KOPT-K1 (cell line): ENCODE measurements at regions not wholly inside any gene's neighbourhood (a gene's known extent, or its start where the extent isn't known, plus 50 kb on each side); places are given as distances from the start of the nearest gene placed in this dataset.

Source experiments
- H3K27ac ChIP-seq: fragments of 200-600 bp; sonication (generic); 2 replicates; pipeline ENCODE4 v1.5.1; 2016; ENCODE audit warnings: antibody characterized with exemption, mild to moderate bottlenecking, low read depth, low read length; ENCODE audit not compliant: poor library complexity, severe bottlenecking
- H3K36me3 ChIP-seq: fragments of 200-600 bp; sonication (generic); 2 replicates; pipeline ENCODE4 v1.5.1; 2017; ENCODE audit warnings: antibody characterized with exemption, mild to moderate bottlenecking, low read length, moderate library complexity; ENCODE audit not compliant: insufficient read depth
- H3K9me3 ChIP-seq: fragments of 200-600 bp; sonication (generic); 2 replicates; pipeline ENCODE4 v1.5.1; 2017; ENCODE audit warnings: antibody characterized with exemption, low read length, mild to moderate bottlenecking; ENCODE audit not compliant: insufficient read depth, poor library complexity, severe bottlenecking

GRCh38 chr14:97366400-97366799 is 569.2 kb downstream of the VRK1 start:
- no peaks in the 10 kb centered on the region for H3K9me3 ChIP-seq
- H3K36me3 ChIP-seq: no peaks in the 10 kb centered on the region
- no peak overlapping the region for H3K27ac ChIP-seq

GRCh38 chr14:97367278-97367677 is 570.1 kb downstream of the VRK1 start:
- Histone ChIP-seq H3K27ac (no peak overlapping the region), H3K36me3 (no peaks in the 10 kb centered on the region), H3K9me3 (no peaks in the 10 kb centered on the region)

GRCh38 chr14:97368049-97368448 is 570.9 kb downstream of the VRK1 start:
- no peaks in the 10 kb centered on the region for H3K9me3 ChIP-seq
- no peaks in the 10 kb centered on the region for H3K36me3 ChIP-seq
- no peak overlapping the region for H3K27ac ChIP-seq

- H3K9me3 ChIP-seq: no peaks in the 10 kb centered on the region
- H3K36me3 ChIP-seq: no peaks in the 10 kb centered on the region
- H3K27ac ChIP-seq: no peak overlapping the region
Observed at GRCh38 chr14:97368900-97369564, 571.9 kb downstream of the VRK1 start.

- no peaks in the 10 kb centered on the region for H3K36me3 ChIP-seq
- no peaks in the 10 kb centered on the region for H3K9me3 ChIP-seq
- no peak overlapping the region for H3K27ac ChIP-seq
Observed at GRCh38 chr14:97369901-97370300, 572.7 kb downstream of the VRK1 start.

GRCh38 chr14:97376310-97376709 is 579.1 kb downstream of the VRK1 start:
- H3K27ac ChIP-seq: no peak overlapping the region
- no peaks in the 10 kb centered on the region for H3K36me3 ChIP-seq
- H3K9me3 ChIP-seq: no peaks in the 10 kb centered on the region

- no peaks in the 10 kb centered on the region for H3K36me3 ChIP-seq
- no peak overlapping the region for H3K27ac ChIP-seq
- H3K9me3 ChIP-seq: no peaks in the 10 kb centered on the region
Observed at GRCh38 chr14:97377550-97377949, 580.4 kb downstream of the VRK1 start.

- Histone ChIP-seq H3K36me3 (no peaks in the 10 kb centered on the region), H3K9me3 (no peaks in the 10 kb centered on the region), H3K27ac (no peak overlapping the region)
Observed at GRCh38 chr14:97379091-97379531, 581.9 kb downstream of the VRK1 start.

- H3K27ac ChIP-seq: no peak overlapping the region
- H3K36me3 ChIP-seq: no peaks in the 10 kb centered on the region
- no peaks in the 10 kb centered on the region for H3K9me3 ChIP-seq
Observed at GRCh38 chr14:97380539-97380941, 583.4 kb downstream of the VRK1 start.

- H3K9me3 ChIP-seq: no peaks in the 10 kb centered on the region
- H3K27ac ChIP-seq: no peak overlapping the region
- no peaks in the 10 kb centered on the region for H3K36me3 ChIP-seq
Observed at GRCh38 chr14:97381309-97381708, 584.1 kb downstream of the VRK1 start.

GRCh38 chr14:97382616-97383226 is 585.5 kb downstream of the VRK1 start:
- H3K27ac ChIP-seq: no peak overlapping the region

GRCh38 chr14:97385727-97386126 is 588.5 kb downstream of the VRK1 start:
- no peaks in the 10 kb centered on the region for H3K36me3 ChIP-seq
- H3K9me3 ChIP-seq: no peaks in the 10 kb centered on the region
- H3K27ac ChIP-seq: no peak overlapping the region

More at GRCh38 chr14:97382616-97383226, 585.5 kb downstream of the VRK1 start:
- Histone ChIP-seq H3K36me3 (no peaks in the 10 kb centered on the region), H3K9me3 (no peaks in the 10 kb centered on the region)

GRCh38 chr14:97387252-97387874 is 590.2 kb downstream of the VRK1 start:
- no peaks in the 10 kb centered on the region for H3K9me3 ChIP-seq
- no peak overlapping the region for H3K27ac ChIP-seq
- no peaks in the 10 kb centered on the region for H3K36me3 ChIP-seq

- Histone ChIP-seq H3K36me3 (no peaks in the 10 kb centered on the region), H3K27ac (no peak overlapping the region), H3K9me3 (no peaks in the 10 kb centered on the region)
Observed at GRCh38 chr14:97388408-97388807, 591.2 kb downstream of the VRK1 start.

- Histone ChIP-seq H3K27ac (no peak overlapping the region), H3K36me3 (no peaks in the 10 kb centered on the region), H3K9me3 (no peaks in the 10 kb centered on the region)
Observed at GRCh38 chr14:97390096-97390724, 593.0 kb downstream of the VRK1 start.
